GM06990 (cell line): ENCODE measurements at regions not wholly inside any gene's neighbourhood (a gene's known extent, or its start where the extent isn't known, plus 50 kb on each side); places are given as distances from the start of the nearest gene placed in this dataset.

Experiments used
- DNase-seq: peaks from one replicate; pipeline ENCODE4 v3.0.0-alpha.2; 2011; ENCODE audit not compliant: insufficient read length; ENCODE audit errors: extremely low read depth
- H3K27me3 ChIP-seq: replicated peaks from 2 replicates; pipeline ENCODE4 v1.6.0; 2011; ENCODE audit warnings: low read length; ENCODE audit not compliant: control insufficient read depth, insufficient read depth
- H3K36me3 ChIP-seq: 2 replicates; pipeline ENCODE4 v1.5.1; 2011; ENCODE audit warnings: low read length; ENCODE audit not compliant: control insufficient read depth, insufficient read depth
- H3K4me3 ChIP-seq: replicated peaks from 2 replicates; pipeline ENCODE4 v1.5.1; 2011; ENCODE audit warnings: low read depth, mild to moderate bottlenecking, control low read depth, low read length
- CTCF ChIP-seq: IDR thresholded peaks from 2 replicates; pipeline ENCODE4 v1.5.1; 2011; ENCODE audit warnings: low read length, control low read depth, mild to moderate bottlenecking, inconsistent platforms; ENCODE audit not compliant: insufficient read depth, poor library complexity, severe bottlenecking

- Histone ChIP-seq H3K27me3 (no peaks in the 10 kb centered on the region; the same call in 1 of the 2 replicates), H3K36me3 (no peaks in the 10 kb centered on the region), H3K4me3 (no peak overlapping the region)
- no peak for TF ChIP-seq CTCF
- no peak for DNase-seq
These were observed 60.0 kb upstream of the TGIF1 start for GRCh38 chr18:3389977-3390376.

DNA sequence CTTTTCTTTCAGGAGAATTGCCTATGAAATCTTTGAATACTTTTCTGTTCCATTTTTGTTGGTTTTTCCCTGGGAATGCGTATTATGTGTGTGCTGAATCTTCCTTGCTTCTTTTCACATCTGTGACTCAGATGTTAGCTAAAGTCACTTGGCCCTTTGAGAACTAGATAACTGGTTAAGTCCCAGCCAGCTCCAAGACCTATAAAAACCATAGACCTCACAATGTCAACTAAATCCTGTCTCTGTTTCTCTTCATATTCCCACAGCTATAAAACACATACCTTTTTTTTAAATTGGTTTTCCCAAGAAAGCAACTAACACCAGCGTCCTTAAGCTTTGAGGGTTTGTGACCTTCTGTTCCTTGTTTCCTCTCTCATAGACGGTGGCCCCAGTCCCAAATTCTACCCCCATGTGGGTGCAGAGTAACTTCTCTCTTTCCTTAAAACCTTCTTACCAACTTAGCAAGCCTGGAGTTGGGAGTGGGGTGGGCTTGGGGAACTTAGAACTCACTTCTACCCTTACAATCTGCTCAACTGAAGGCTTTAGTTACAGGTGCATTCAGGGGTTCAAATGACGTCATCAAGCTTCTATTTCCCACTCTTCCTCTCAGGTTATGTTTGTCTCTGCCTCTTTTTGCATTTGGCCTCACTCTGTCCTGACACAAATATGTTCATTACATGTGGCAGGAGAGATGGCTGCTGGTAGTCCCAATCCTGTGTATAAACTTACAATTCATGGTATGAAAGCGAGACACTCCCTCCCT lies 58.1 kb upstream of the TGIF1 start:
- Histone ChIP-seq H3K4me3 (no peak overlapping the region), H3K27me3 (no peaks in the 10 kb centered on the region; the same call in 1 of the 2 replicates), H3K36me3 (no peaks in the 10 kb centered on the region)
- no peak for DNase-seq
- no peak for TF ChIP-seq CTCF

DNA sequence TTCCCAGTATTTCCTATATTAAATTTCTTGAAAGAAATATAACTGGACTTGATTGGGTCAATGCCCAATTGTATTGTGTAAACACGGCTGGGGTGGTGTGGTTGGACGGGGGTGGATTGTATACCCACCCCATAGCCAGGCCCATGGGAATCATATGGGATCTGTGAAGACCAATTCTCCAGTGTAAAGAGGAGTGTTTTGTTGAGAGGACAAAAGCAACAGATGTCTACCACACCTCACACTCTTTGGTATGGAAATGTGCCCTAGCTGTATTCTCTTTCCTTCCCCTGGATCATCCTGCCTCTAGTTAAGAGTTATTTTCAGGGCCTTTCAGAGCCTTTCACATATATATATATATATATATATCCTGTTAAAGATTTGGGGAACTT lies 57.5 kb upstream of the TGIF1 start:
- no peak for DNase-seq
- Histone ChIP-seq H3K4me3 (no peak overlapping the region), H3K36me3 (no peaks in the 10 kb centered on the region), H3K27me3 (no peaks in the 10 kb centered on the region; the same call in 1 of the 2 replicates)
- TF ChIP-seq CTCF = no peak

DNA sequence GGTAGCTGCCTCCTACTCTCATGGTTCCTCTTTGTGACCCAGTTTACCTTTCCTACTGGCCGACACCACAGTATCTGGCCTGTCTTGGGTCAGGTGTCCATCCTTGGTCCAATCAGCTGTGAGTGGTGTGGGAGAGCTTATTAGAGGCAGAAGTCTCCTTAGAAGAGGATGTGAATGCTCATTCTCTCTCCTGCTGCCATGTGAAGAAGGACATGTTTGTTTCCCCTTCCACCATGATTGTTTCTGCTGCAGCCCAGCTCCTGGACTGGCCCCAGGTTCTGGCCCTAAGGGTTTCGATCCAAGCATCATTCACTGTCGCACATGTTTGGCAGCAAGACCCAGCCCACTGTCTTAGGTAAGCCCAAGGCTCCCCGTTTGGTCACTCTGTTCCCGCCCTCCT lies 55.3 kb upstream of the TGIF1 start:
- no peaks in the 10 kb centered on the region for H3K36me3 ChIP-seq
- DNase-seq = no peak
- H3K27me3 ChIP-seq = no peaks in the 10 kb centered on the region; the same call in 1 of the 2 replicates
- no peak overlapping the region for H3K4me3 ChIP-seq
- TF ChIP-seq CTCF = no peak

DNA sequence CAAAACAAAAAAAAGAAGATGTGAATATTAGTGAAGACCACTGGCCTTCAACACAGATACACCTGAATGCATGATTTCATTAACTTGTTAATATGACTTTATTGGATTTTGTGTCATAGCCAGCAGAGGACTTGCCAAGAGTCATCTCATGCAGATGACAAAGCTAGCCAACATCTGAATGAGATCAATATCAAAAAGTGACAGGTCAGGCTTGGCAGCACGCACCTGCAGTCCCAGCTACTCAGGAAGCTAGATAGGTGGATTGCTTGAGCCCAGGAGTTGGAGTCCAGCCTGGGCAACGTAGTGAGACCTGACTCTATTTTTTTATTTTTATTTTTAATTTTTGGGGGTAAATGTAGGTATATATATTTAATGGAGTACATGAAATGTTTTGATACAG lies 54.5 kb upstream of the TGIF1 start:
- Histone ChIP-seq H3K27me3 (no peaks in the 10 kb centered on the region; the same call in 1 of the 2 replicates), H3K4me3 (no peak overlapping the region), H3K36me3 (no peaks in the 10 kb centered on the region)
- TF ChIP-seq CTCF = no peak
- DNase-seq = no peak
